ENCODE measurements at regions not wholly inside any gene's neighbourhood (a gene's known extent, or its start where the extent isn't known, plus 50 kb on each side); places are given as distances from the start of the nearest gene placed in this dataset.

GRCh38 chr5:116724971-116725370, 150.3 kb upstream of the SEMA6A start:
- no peak for DNase-seq (ENCODE audit: unreplicated experiment)
- no peaks in the 10 kb centered on the region for H3K9me3 Mint-ChIP-seq (ENCODE audit: unreplicated experiment)
- no peak overlapping the region for H3K27ac Mint-ChIP-seq (ENCODE audit: low read depth, unreplicated experiment)
- H3K27me3 Mint-ChIP-seq (ENCODE audit: insufficient read depth, unreplicated experiment) = no peaks in the 10 kb centered on the region
- CTCF ChIA-PET = no interaction called here
- no peaks in the 10 kb centered on the region for H3K4me1 Mint-ChIP-seq (ENCODE audit: insufficient read depth, unreplicated experiment)
- no peaks in the 10 kb centered on the region for H3K36me3 Mint-ChIP-seq (ENCODE audit: insufficient read depth, unreplicated experiment)
- POLR2A ChIA-PET = no interaction called here
- no TSS peak for BruUV-seq (replicated peaks)
- TF ChIP-seq CTCF (IDR thresholded peaks at IDR 0.05; ENCODE audit: unreplicated experiment) = no peak
- no peak overlapping the region for H3K4me3 Mint-ChIP-seq (ENCODE audit: unreplicated experiment)
- intact Hi-C loops (cut with micrococcal nuclease) = no loop called here

- TF ChIP-seq CTCF (IDR thresholded peaks at IDR 0.05; ENCODE audit: unreplicated experiment) = no peak
- Mint-ChIP-seq H3K36me3 (ENCODE audit: insufficient read depth, unreplicated experiment) (no peaks in the 10 kb centered on the region), H3K9me3 (ENCODE audit: unreplicated experiment) (no peaks in the 10 kb centered on the region), H3K27me3 (ENCODE audit: insufficient read depth, unreplicated experiment) (no peaks in the 10 kb centered on the region), H3K4me3 (ENCODE audit: unreplicated experiment) (no peak overlapping the region), H3K27ac (ENCODE audit: low read depth, unreplicated experiment) (no peak overlapping the region), H3K4me1 (ENCODE audit: insufficient read depth, unreplicated experiment) (no peaks in the 10 kb centered on the region)
- ChIA-PET POLR2A (interaction anchor here (0.6 kb wide), 1 partner anchor 19 kb away, joined by 3 read pairs; no protein-coding TSS in a partner anchor), CTCF (interaction anchor here (0.5 to 0.7 kb wide), 2 partner anchors 8 to 97 kb away, joined by 3 read pairs; no protein-coding TSS in a partner anchor)
- intact Hi-C loops (cut with micrococcal nuclease) = no loop called here
- DNase-seq (ENCODE audit: unreplicated experiment) = no peak
- BruUV-seq (replicated peaks) = no TSS peak
Observed at GRCh38 chr5:116722651-116723050, 148.0 kb upstream of the SEMA6A start.

- BruUV-seq (replicated peaks) = no TSS peak
- ChIA-PET CTCF (no interaction called here), POLR2A (no interaction called here)
- intact Hi-C loops (cut with micrococcal nuclease) = no loop called here
- DNase-seq (ENCODE audit: unreplicated experiment) = no peak
- Mint-ChIP-seq H3K4me3 (ENCODE audit: unreplicated experiment) (no peak overlapping the region), H3K9me3 (ENCODE audit: unreplicated experiment) (no peaks in the 10 kb centered on the region), H3K27ac (ENCODE audit: low read depth, unreplicated experiment) (no peak overlapping the region), H3K36me3 (ENCODE audit: insufficient read depth, unreplicated experiment) (no peaks in the 10 kb centered on the region), H3K27me3 (ENCODE audit: insufficient read depth, unreplicated experiment) (no peaks in the 10 kb centered on the region), H3K4me1 (ENCODE audit: insufficient read depth, unreplicated experiment) (no peaks in the 10 kb centered on the region)
- TF ChIP-seq CTCF (IDR thresholded peaks at IDR 0.05; ENCODE audit: unreplicated experiment) = no peak
Observed at GRCh38 chr5:116719106-116719505, 144.5 kb upstream of the SEMA6A start.

GRCh38 chr5:116718317-116718716, 143.7 kb upstream of the SEMA6A start:
- Mint-ChIP-seq H3K9me3 (ENCODE audit: unreplicated experiment) (no peaks in the 10 kb centered on the region), H3K4me1 (ENCODE audit: insufficient read depth, unreplicated experiment) (no peaks in the 10 kb centered on the region), H3K4me3 (ENCODE audit: unreplicated experiment) (no peak overlapping the region), H3K27me3 (ENCODE audit: insufficient read depth, unreplicated experiment) (no peaks in the 10 kb centered on the region), H3K27ac (ENCODE audit: low read depth, unreplicated experiment) (no peak overlapping the region), H3K36me3 (ENCODE audit: insufficient read depth, unreplicated experiment) (no peaks in the 10 kb centered on the region)
- intact Hi-C loops (cut with micrococcal nuclease) = no loop called here
- ChIA-PET POLR2A (no interaction called here), CTCF (no interaction called here)
- TF ChIP-seq CTCF (IDR thresholded peaks at IDR 0.05; ENCODE audit: unreplicated experiment) = no peak
- no TSS peak for BruUV-seq (replicated peaks)
- DNase-seq (ENCODE audit: unreplicated experiment) = no peak
